ENCODE measurements at regions not wholly inside any gene's neighbourhood (a gene's known extent, or its start where the extent isn't known, plus 50 kb on each side); places are given as distances from the start of the nearest gene placed in this dataset.
"Not testable (repeated sequence)": the region's sequence is repeated elsewhere in the genome, so short reads cannot be mapped to it uniquely, and the experiment has no call there.

DNA sequence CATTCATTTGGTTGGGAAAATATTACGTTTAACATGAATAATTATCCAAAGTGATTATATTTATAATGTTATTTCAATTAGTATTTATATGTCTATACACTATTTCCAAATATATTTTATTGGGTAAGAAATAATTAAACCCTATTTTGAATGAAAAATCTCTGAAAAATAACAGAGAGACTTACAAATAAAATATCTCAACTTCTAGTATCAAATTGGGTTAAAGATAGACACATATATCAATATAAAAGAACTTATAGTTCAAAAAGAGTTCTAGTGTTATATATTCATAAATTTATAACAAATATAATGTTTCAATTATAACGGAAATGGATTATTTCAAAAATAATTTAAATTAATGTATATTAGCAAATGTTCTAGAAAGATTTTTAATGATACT is 482.6 kb upstream of the PCDH20 start:
- TF ChIP-seq, protein P1, sequence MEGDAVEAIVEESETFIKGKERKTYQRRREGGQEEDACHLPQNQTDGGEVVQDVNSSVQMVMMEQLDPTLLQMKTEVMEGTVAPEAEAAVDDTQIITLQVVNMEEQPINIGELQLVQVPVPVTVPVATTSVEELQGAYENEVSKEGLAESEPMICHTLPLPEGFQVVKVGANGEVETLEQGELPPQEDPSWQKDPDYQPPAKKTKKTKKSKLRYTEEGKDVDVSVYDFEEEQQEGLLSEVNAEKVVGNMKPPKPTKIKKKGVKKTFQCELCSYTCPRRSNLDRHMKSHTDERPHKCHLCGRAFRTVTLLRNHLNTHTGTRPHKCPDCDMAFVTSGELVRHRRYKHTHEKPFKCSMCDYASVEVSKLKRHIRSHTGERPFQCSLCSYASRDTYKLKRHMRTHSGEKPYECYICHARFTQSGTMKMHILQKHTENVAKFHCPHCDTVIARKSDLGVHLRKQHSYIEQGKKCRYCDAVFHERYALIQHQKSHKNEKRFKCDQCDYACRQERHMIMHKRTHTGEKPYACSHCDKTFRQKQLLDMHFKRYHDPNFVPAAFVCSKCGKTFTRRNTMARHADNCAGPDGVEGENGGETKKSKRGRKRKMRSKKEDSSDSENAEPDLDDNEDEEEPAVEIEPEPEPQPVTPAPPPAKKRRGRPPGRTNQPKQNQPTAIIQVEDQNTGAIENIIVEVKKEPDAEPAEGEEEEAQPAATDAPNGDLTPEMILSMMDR (IDR thresholded peaks at IDR 0.05), result no peak
- 82 to 88% (median 87%) methylated on average over 2 of the region's 2 CpGs for WGBS, 3 donors
- H3K9me3 ChIP-seq, result no peaks in the 10 kb centered on the region
- no peak overlapping the region for H3K27ac ChIP-seq
- no peaks in the 10 kb centered on the region for H3K36me3 ChIP-seq (ENCODE audit: insufficient read depth in 1 of 2, low read depth in 1 of 2)
- H3K4me3 ChIP-seq, result no peak overlapping the region
- intact Hi-C loops (cut with DNase I), result no loop called here
- ATAC-seq (no peak), DNase-seq (no peak)
- H3K4me1 ChIP-seq, result no peaks in the 10 kb centered on the region
- no peaks in the 10 kb centered on the region for H3K27me3 ChIP-seq (ENCODE audit: insufficient read depth in 3 of 3, low read length in 2 of 3)

DNA sequence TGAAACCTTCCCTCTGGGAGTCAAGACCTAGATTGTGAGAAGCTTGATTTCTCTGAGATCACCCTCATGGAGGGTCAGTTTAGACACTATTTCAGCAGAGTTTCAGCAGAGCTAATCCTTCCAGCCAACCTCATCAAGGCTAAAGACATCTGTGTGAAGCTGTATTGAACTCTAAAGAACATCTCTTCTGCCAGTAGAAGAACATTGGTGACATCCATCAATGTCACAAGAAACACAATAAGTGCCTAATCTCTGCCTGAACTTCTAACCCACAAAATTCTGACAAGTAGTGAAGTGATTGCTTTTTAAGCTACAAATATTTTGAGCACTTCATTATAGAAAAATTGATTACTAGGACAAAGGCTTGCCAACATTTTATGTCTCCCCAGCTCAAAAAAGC is 475.8 kb upstream of the PCDH20 start:
- TF ChIP-seq, protein P1 (IDR thresholded peaks at IDR 0.05), result no peak
- no peaks in the 10 kb centered on the region for H3K27me3 ChIP-seq (ENCODE audit: insufficient read depth in 3 of 3, low read length in 2 of 3)
- DNase-seq (no peak), ATAC-seq (no peak)
- intact Hi-C loops (cut with DNase I), result no loop called here
- no peaks in the 10 kb centered on the region for H3K4me1 ChIP-seq
- no peak overlapping the region for H3K27ac ChIP-seq
- H3K4me3 ChIP-seq, result no peak overlapping the region
- H3K9me3 ChIP-seq, result no peaks in the 10 kb centered on the region
- no peaks in the 10 kb centered on the region for H3K36me3 ChIP-seq (ENCODE audit: insufficient read depth in 1 of 2, low read depth in 1 of 2)

DNA sequence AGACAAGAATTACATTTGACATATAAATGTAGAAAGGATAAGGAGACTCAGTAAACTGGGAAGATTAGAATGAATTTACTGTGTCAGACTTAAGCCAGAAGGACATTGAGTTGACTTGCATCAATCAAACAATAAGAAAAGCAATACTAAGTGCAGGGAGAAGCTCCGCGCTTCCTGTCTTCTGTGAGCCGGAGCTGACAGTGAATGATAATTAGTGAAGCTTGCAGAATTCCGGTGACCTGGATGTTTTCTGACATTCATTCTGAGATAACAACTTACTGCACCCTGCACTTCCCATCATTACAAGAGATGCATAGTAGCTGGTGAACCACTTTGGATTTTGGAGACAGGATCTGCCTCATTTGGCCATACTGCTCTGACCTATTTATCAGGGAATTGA is 469.2 kb upstream of the PCDH20 start:
- H3K9me3 ChIP-seq, result no peaks in the 10 kb centered on the region
- no peaks in the 10 kb centered on the region for H3K27me3 ChIP-seq (ENCODE audit: insufficient read depth in 3 of 3, low read length in 2 of 3)
- DNase-seq (no peak), ATAC-seq (no peak)
- TF ChIP-seq, protein P1 (IDR thresholded peaks at IDR 0.05), result no peak
- H3K4me1 ChIP-seq, result no peaks in the 10 kb centered on the region
- H3K27ac ChIP-seq, result no peak overlapping the region
- no peak overlapping the region for H3K4me3 ChIP-seq
- WGBS, 3 donors, result 81 to 82% (median 82%) methylated on average over 4 of the region's 4 CpGs
- no peaks in the 10 kb centered on the region for H3K36me3 ChIP-seq (ENCODE audit: insufficient read depth in 1 of 2, low read depth in 1 of 2)
- intact Hi-C loops (cut with DNase I), result no loop called here

DNA sequence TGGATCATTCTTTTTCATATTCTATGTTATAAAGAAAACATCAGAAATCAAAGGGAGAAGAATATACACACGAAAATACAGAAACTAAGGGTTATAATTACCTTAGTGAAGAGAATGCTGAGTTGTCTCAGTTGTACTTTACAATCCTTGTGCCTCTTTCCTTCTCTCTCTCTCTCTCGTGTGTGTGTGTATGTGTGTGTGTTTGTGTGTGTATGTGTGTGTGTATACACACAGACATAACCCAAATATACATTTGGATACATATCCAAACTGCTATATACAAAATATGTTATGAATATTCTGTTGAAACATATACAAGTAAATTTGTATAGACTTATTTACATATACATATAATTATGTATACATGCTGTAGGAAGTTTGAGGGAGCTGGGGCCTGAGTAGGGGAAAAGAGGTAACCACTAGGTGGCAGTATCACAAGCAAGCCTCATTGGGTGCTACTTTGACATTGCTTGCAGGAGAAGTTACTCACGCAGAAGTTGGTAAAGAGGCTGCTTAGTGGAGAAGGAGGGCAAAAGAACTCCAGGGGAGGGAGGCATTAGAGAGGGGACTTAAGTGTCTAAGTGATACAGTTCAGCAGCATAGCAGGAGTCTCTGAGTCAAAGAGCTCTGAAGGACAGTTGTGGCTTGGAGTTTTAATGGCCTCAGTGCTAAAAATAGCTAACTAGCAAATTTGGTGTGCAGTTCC is 465.1 kb upstream of the PCDH20 start:
- TF ChIP-seq, protein P1 (IDR thresholded peaks at IDR 0.05), result no peak

DNA sequence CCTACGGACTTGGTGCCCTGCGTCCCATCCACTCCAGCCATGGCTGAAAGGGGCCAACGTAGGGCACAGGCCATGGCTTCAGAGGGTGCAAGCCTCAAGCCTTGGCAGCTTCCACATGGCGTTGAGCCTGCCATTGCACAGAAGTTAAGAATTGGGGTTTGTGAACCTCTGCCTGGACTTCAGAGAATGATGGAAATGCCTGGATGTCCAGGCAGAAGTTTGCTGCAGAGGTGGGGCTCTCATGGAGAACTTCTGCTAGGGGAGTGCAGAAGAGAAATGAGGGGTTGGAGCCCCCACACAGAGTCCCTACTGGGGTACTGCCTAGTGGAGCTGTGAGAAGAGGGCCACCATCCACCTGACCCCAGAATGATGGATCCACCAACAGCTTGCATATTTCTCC is 462.9 kb upstream of the PCDH20 start:
- H3K27me3 ChIP-seq (ENCODE audit: insufficient read depth in 3 of 3, low read length in 2 of 3); H3K27ac ChIP-seq; H3K36me3 ChIP-seq (ENCODE audit: insufficient read depth in 1 of 2, low read depth in 1 of 2); H3K4me3 ChIP-seq; H3K9me3 ChIP-seq; H3K4me1 ChIP-seq; intact Hi-C loops (cut with DNase I); ATAC-seq; DNase-seq: not testable (repeated sequence)
- 75 to 88% (median 76%) methylated on average over 4 of the region's 4 CpGs for WGBS, 3 donors

More for the DNA sequence above, 465.1 kb upstream of the PCDH20 start:
- H3K4me1 ChIP-seq, result no peaks in the 10 kb centered on the region
- H3K36me3 ChIP-seq (ENCODE audit: insufficient read depth in 1 of 2, low read depth in 1 of 2), result no peaks in the 10 kb centered on the region
- no peak overlapping the region for H3K4me3 ChIP-seq
- no peaks in the 10 kb centered on the region for H3K27me3 ChIP-seq (ENCODE audit: insufficient read depth in 3 of 3, low read length in 2 of 3)
- WGBS, 3 donors, result 45 to 60% (median 56%) methylated on average over 3 of the region's 3 CpGs
- no peaks in the 10 kb centered on the region for H3K9me3 ChIP-seq
- ATAC-seq (no peak), DNase-seq (no peak)
- H3K27ac ChIP-seq, result no peak overlapping the region
- intact Hi-C loops (cut with DNase I), result no loop called here

All from psoas muscle (tissue), 7 donors.